ENCODE measurements at regions not wholly inside any gene's neighbourhood (a gene's known extent, or its start where the extent isn't known, plus 50 kb on each side); places are given as distances from the start of the nearest gene placed in this dataset.

DNA sequence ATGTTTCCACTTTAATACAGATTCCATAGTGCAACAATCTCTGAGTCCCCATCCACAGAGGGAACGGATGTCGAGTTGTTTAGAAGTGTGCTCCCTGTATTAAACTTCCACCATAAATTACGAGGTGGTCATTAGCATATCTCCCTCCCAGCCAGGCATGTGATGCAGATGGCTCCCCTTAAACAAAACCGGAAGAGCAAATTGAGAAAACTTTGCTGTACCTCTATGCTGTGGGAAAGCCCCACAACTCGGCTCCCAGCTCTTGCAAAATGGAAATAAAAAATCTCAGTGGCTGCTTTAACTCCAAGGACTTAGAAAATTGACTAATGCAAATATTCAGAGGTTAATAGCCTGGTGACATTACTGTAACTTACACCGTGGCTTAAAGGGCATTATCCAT, 290.9 kb downstream of the MAF start:
- TF ChIP-seq POLR2AphosphoS5 (IDR thresholded peaks at IDR 0.05) (no peak), POLR2A (IDR thresholded peaks at IDR 0.05) (no peak)
- TF ChIP-seq, protein P1, sequence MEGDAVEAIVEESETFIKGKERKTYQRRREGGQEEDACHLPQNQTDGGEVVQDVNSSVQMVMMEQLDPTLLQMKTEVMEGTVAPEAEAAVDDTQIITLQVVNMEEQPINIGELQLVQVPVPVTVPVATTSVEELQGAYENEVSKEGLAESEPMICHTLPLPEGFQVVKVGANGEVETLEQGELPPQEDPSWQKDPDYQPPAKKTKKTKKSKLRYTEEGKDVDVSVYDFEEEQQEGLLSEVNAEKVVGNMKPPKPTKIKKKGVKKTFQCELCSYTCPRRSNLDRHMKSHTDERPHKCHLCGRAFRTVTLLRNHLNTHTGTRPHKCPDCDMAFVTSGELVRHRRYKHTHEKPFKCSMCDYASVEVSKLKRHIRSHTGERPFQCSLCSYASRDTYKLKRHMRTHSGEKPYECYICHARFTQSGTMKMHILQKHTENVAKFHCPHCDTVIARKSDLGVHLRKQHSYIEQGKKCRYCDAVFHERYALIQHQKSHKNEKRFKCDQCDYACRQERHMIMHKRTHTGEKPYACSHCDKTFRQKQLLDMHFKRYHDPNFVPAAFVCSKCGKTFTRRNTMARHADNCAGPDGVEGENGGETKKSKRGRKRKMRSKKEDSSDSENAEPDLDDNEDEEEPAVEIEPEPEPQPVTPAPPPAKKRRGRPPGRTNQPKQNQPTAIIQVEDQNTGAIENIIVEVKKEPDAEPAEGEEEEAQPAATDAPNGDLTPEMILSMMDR (IDR thresholded peaks at IDR 0.05) = no peak

Measured in upper lobe of left lung (tissue), 4 donors.